HG03571 (cell line): ENCODE measurements at regions not wholly inside any gene's neighbourhood (a gene's known extent, or its start where the extent isn't known, plus 50 kb on each side); places are given as distances from the start of the nearest gene placed in this dataset.

Experiments
- ATAC-seq: cut with Tn5 transposase; IDR thresholded peaks from one replicate; pipeline ENCODE4 v1.9.1; 2021; ENCODE audit not compliant: unreplicated experiment

- no peak for ATAC-seq
These were observed 145.3 kb upstream of the DNAJC19 start for GRCh38 chr3:181134873-181135272.

DNA sequence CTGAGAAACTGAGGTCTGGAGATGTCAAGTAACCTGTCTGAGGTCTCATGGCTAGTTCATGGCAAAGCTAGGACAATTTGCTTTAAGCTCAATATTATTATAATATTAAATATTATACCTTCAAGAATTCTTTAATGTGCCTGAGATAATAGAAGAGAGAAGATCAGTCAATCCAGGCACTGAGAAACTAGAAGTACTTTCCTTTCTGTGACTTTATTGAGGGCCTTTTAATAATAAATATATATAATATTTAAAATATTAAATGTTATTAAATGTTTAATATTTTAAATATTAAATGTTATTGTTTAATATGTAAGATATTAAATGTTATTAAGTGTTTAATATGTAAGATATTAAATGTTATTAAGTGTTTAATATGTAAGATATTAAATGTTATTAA lies 144.3 kb upstream of the DNAJC19 start:
- ATAC-seq = no peak

GRCh38 chr3:181105646-181106045 lies 116.1 kb upstream of the DNAJC19 start:
- no peak for ATAC-seq

DNA sequence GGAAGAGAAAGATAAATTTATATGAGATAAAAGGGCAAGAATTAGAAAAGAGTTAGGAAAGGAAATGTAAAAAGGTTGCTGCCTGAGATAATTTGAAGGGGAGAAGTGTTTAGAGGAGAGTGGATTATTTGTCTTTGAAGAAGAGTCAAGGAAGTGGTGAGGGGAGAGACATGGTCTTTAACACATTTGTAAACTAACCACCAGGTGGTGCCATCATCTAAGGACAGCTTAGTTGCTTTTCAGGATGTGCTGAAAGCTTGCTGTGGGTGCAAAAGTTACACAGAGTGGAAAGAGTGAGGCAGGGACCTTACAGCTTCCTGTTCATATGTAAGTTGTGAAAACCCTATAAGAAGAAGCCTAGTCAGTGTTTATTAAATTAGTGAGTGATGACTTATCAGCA lies 114.1 kb upstream of the DNAJC19 start:
- ATAC-seq = no peak

- ATAC-seq = no peak
These were observed 96.5 kb upstream of the DNAJC19 start for GRCh38 chr3:181086011-181086410.

GRCh38 chr3:181081930-181082329 lies 92.4 kb upstream of the DNAJC19 start:
- ATAC-seq = no peak

DNA sequence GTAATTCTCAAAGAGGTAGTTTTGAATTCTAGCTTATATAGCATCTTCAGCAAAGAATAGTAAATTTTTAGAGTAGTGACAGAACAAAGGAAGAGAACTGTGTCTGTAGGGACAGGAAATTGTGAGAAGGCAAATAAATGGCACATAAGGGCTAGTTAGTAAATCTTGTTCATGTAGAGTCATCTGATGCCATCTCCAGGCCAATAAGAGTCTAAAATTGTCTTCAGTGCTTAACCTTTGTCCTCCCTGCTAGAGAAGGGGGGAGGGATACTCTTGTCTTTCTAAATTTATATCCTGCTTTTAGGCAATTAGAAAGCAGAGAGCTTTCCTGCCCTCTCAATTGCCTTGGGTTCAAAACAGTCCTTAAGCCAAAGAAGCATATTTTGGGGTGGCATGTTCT lies 87.0 kb upstream of the DNAJC19 start:
- ATAC-seq = no peak

DNA sequence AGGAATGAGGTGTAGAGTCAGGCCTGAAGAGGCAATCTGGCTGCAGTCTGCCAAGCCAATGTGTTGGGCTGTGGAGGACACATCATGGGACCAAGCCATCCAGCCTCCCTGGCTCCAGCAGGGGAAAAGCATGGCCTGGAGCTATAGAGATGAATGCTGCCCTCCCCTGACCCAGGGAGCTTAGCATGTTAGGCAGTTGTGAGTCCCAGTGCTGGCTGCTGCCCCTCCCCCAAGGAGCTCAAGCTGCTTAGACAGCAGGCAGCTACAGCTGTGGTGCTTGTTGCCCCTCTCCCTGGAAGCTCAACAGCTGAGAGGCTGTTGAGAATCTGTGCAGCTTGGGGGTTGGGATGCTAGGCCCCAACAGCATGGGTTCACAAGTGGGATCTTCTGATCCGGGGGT lies 85.6 kb upstream of the DNAJC19 start:
- ATAC-seq = no peak

DNA sequence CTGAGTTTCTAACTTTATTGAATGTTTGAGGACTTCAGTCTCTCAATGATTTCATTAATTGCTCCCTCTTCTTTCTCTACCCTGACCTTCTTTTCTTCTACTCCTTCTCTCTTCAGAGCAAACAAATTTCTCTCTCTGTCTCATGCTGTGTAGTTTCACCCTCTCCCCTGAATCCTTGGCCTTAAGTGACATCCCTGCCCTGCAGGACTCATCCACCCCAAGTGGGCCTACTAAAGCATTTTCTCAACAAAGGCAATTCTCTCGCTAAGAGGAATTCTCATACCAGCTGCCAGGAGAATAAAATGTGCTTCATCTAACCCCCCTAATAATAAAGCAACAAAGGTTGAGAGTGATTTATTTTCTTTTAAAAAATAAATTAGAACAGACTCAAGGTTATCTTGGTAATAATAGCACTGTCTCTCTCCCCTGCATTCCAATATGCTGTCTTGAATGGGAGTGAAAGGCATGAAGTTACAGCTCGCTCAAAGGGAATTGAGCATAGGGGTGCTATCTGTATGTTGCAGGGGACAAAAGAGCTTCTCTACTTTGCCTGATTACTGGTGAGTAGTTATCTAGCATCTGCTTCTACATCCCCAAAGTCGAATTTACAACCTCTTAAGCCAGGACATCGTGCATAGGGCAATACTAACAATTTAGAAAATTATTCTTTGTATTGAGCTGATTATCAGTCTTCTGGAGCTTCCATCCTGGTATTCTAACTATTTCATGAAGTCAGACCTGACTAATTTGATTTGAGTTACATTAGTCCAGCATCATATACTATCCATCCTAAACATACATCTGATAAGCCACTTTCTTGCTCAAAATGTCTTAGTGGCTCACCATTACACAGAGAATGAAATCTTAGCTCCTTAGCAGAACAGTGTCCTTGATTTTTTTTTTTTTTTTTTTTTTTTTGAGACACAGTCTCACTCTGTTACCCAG lies 76.9 kb upstream of the DNAJC19 start:
- ATAC-seq = no peak

DNA sequence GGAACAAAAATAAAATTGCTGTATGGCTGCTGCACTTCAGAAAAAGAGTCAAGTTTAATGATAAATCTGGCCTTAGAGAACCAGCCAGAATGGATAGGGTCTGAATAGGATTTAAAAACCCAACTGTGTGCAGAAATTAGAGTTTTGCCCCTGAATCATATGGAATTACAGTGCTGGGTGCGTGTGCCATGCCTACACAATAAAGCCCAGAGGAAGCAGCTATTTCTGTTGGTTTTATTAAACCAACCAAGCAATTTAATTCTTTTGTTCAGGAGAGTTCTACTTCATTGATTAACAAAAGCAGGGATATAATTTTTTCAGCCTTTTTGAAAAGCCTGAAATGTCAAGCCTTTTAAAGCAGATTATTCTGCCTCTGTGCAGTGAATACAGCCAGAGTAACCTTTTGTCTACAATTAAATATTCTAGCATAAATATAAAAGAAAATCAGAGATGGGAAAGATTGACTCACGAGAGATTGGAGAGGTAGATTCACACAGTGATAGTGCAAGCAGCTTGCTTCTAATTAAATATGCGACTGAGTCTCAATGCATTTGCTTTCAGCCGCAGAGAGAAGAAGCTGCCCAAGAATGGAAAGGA lies 66.7 kb upstream of the DNAJC19 start:
- no peak for ATAC-seq

GRCh38 chr3:181054538-181054937 lies 65.0 kb upstream of the DNAJC19 start:
- ATAC-seq = no peak

DNA sequence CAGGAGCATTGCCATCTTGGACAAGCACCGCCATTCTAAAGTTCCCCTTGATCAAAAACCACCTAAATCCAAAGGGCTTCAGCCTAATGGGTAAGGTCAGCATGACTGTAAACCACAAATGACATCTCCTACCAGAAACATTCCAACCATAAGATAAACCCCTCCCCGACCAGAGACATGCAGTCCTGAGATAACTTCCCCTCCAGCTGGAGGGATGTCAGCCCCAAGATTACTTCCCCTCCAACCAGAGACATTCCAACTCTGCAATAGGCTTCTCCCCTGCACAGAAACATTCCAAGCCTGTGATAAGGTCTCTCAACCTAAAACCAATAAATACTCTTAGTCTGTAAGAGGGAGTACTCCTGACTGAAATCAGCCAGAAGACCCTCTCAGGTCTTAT lies 62.7 kb upstream of the DNAJC19 start:
- ATAC-seq = no peak

- ATAC-seq = no peak
These were observed 61.2 kb upstream of the DNAJC19 start for GRCh38 chr3:181050738-181051137.

DNA sequence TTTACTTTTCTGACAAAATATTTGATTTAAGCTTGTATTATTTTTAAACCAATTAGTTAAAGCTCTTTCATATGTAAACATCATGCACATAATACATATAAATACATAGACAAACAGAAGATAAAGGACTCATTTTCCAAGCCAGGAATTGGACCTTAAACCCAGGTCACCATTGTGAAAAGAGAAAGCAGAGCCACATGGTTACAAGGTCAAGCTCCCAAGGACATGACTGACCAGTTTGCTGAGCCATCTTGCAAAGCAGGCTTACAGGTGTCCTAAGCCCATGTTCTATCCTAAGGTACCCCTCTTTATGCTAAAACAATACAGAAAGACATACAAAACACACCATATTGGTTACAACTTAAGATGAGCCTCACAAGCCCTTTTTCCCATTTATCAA lies 50.5 kb upstream of the DNAJC19 start:
- ATAC-seq = no peak
